GM19395 (cell line): ENCODE measurements at regions not wholly inside any gene's neighbourhood (a gene's known extent, or its start where the extent isn't known, plus 50 kb on each side); places are given as distances from the start of the nearest gene placed in this dataset.

Source experiments
- ATAC-seq: cut with Tn5 transposase; IDR thresholded peaks from one replicate; pipeline ENCODE4 v1.9.1; 2021; ENCODE audit warnings: mild to moderate bottlenecking, moderate library complexity; ENCODE audit not compliant: unreplicated experiment

GRCh38 chr20:11529047-11529446 lies 388.6 kb upstream of the BTBD3 start:
- no peak for ATAC-seq

- no peak for ATAC-seq
Measured at GRCh38 chr20:11537032-11537431, 380.7 kb upstream of the BTBD3 start.

GRCh38 chr20:11539450-11539849 lies 378.2 kb upstream of the BTBD3 start:
- ATAC-seq: no peak

GRCh38 chr20:11540558-11540957 lies 377.1 kb upstream of the BTBD3 start:
- no peak for ATAC-seq

- ATAC-seq: no peak
Measured at GRCh38 chr20:11542645-11543044, 375.0 kb upstream of the BTBD3 start.

GRCh38 chr20:11544029-11544678 lies 373.5 kb upstream of the BTBD3 start:
- peak; percentile 86 for ATAC-seq

- no peak for ATAC-seq
Measured at GRCh38 chr20:11546939-11547338, 370.8 kb upstream of the BTBD3 start.

GRCh38 chr20:11549172-11550103 lies 368.3 kb upstream of the BTBD3 start:
- no peak for ATAC-seq

- no peak for ATAC-seq
Measured at GRCh38 chr20:11550657-11551338, 366.9 kb upstream of the BTBD3 start.

- ATAC-seq: no peak
Measured at GRCh38 chr20:11551479-11551878, 366.2 kb upstream of the BTBD3 start.

GRCh38 chr20:11553603-11554002 lies 364.1 kb upstream of the BTBD3 start:
- ATAC-seq: no peak

- no peak for ATAC-seq
Measured at GRCh38 chr20:11555510-11555909, 362.2 kb upstream of the BTBD3 start.

GRCh38 chr20:11556410-11556809 lies 361.3 kb upstream of the BTBD3 start:
- ATAC-seq: no peak

GRCh38 chr20:11564491-11564890 lies 353.2 kb upstream of the BTBD3 start:
- ATAC-seq: no peak

GRCh38 chr20:11569163-11569562 lies 348.5 kb upstream of the BTBD3 start:
- no peak for ATAC-seq

- no peak for ATAC-seq
Measured at GRCh38 chr20:11573507-11573906, 344.2 kb upstream of the BTBD3 start.

- no peak for ATAC-seq
Measured at GRCh38 chr20:11581271-11581670, 336.4 kb upstream of the BTBD3 start.

- no peak for ATAC-seq
Measured at GRCh38 chr20:11582060-11582459, 335.6 kb upstream of the BTBD3 start.

GRCh38 chr20:11585752-11586352 lies 331.8 kb upstream of the BTBD3 start:
- ATAC-seq: no peak

- ATAC-seq: no peak
Measured at GRCh38 chr20:11588875-11589274, 328.8 kb upstream of the BTBD3 start.

GRCh38 chr20:11591965-11592364 lies 325.7 kb upstream of the BTBD3 start:
- no peak for ATAC-seq
